GM23338 (cell line): ENCODE measurements at regions not wholly inside any gene's neighbourhood (a gene's known extent, or its start where the extent isn't known, plus 50 kb on each side); places are given as distances from the start of the nearest gene placed in this dataset.

Experiments
- EZH2 ChIP-seq: fragments of 200-600 bp; sonication (generic); IDR thresholded peaks from one replicate; pipeline ENCODE4 v1.8.0; 2017; ENCODE audit warnings: antibody characterized with exemption, mild to moderate bottlenecking, low read depth; ENCODE audit not compliant: unreplicated experiment
- EZH2phosphoT487 ChIP-seq: fragments of 200-600 bp; sonication (generic); IDR thresholded peaks from one replicate; pipeline ENCODE4 v1.8.1; 2018; ENCODE audit warnings: antibody characterized with exemption; ENCODE audit not compliant: unreplicated experiment
- JUNB ChIP-seq: IDR thresholded peaks from one replicate; pipeline ENCODE4 v1.6.1; 2016; ENCODE audit warnings: antibody characterized with exemption; ENCODE audit not compliant: unreplicated experiment
- NANOG ChIP-seq: IDR thresholded peaks from 2 replicates; pipeline ENCODE4 v1.6.1; 2016; ENCODE audit warnings: antibody characterized with exemption, borderline replicate concordance
- POLR2AphosphoS5 ChIP-seq: IDR thresholded peaks from 2 replicates; pipeline ENCODE4 v1.6.1; 2016; ENCODE audit warnings: antibody characterized with exemption, low read depth
- REST ChIP-seq: IDR thresholded peaks from one replicate; pipeline ENCODE4 v1.6.1; 2018; ENCODE audit warnings: antibody characterized with exemption; ENCODE audit not compliant: unreplicated experiment
- ZNF462 ChIP-seq: fragments of 250-450 bp; sonication (Bioruptor Pico); IDR thresholded peaks from 2 replicates; pipeline ENCODE4 v1.5.0; 2020; ENCODE audit warnings: mild to moderate bottlenecking, moderate library complexity

GRCh38 chr5:83834306-83834705 is 113.7 kb upstream of the HAPLN1 start (continued):
- TF ChIP-seq ZNF462 (CRISPR knock-in tag), result no peak
- TF ChIP-seq JUNB, result no peak
- no peak for TF ChIP-seq NANOG
- no peak for TF ChIP-seq REST
- TF ChIP-seq EZH2phosphoT487, result no peak
- no peak for TF ChIP-seq POLR2AphosphoS5
- no peak for TF ChIP-seq EZH2
